HK-2 (cell line): ENCODE measurements at regions not wholly inside any gene's neighbourhood (a gene's known extent, or its start where the extent isn't known, plus 50 kb on each side); places are given as distances from the start of the nearest gene placed in this dataset.

Experiments used
- DNase-seq: peaks from one replicate; pipeline ENCODE4 v3.0.0-alpha.2; 2018; ENCODE audit not compliant: unreplicated experiment

- DNase-seq, result no peak
Observed at GRCh38 chr2:120917886-120918285, 182.2 kb downstream of the GLI2 start.

GRCh38 chr2:120919216-120919615, 183.5 kb downstream of the GLI2 start:
- DNase-seq, result no peak

- DNase-seq, result no peak
Observed at GRCh38 chr2:120919771-120920453, 184.2 kb downstream of the GLI2 start.

GRCh38 chr2:120920454-120921148, 184.9 kb downstream of the GLI2 start:
- DNase-seq, result no peak

- DNase-seq, result no peak
Observed at GRCh38 chr2:120921457-120921856, 185.8 kb downstream of the GLI2 start.

- no peak for DNase-seq
Observed at GRCh38 chr2:120922571-120923332, 187.1 kb downstream of the GLI2 start.

GRCh38 chr2:120923426-120923825, 187.8 kb downstream of the GLI2 start:
- no peak for DNase-seq

- DNase-seq, result no peak
Observed at GRCh38 chr2:120924924-120925323, 189.3 kb downstream of the GLI2 start.

GRCh38 chr2:120926463-120927264, 191.0 kb downstream of the GLI2 start:
- DNase-seq, result no peak

- no peak for DNase-seq
Observed at GRCh38 chr2:120927265-120927628, 191.6 kb downstream of the GLI2 start.

- DNase-seq, result no peak
Observed at GRCh38 chr2:120929829-120930228, 194.2 kb downstream of the GLI2 start.

- DNase-seq, result no peak
Observed at GRCh38 chr2:120930236-120930635, 194.6 kb downstream of the GLI2 start.

GRCh38 chr2:120930864-120931263, 195.2 kb downstream of the GLI2 start:
- no peak for DNase-seq

GRCh38 chr2:120932472-120932871, 196.8 kb downstream of the GLI2 start:
- DNase-seq, result no peak

GRCh38 chr2:120932881-120933280, 197.2 kb downstream of the GLI2 start:
- no peak for DNase-seq

- peak; percentile 43 for DNase-seq
Observed at GRCh38 chr2:120933693-120934573, 198.3 kb downstream of the GLI2 start.

- DNase-seq, result peak; percentile 75
Observed at GRCh38 chr2:120934574-120935338, 199.1 kb downstream of the GLI2 start.

- peak; percentile 83 for DNase-seq
Observed at GRCh38 chr2:120935339-120936313, 200.0 kb downstream of the GLI2 start.
